ENCODE measurements at regions not wholly inside any gene's neighbourhood (a gene's known extent, or its start where the extent isn't known, plus 50 kb on each side); places are given as distances from the start of the nearest gene placed in this dataset.

GRCh38 chr4:14596437-14596836 is 405.8 kb upstream of the CPEB2 start:
- TF ChIP-seq SUZ12 (IDR thresholded peaks at IDR 0.05; ENCODE audit: extremely low read depth, insufficient read depth, insufficient read length) = no peak
- TF ChIP-seq YY1 (IDR thresholded peaks at IDR 0.05; ENCODE audit: insufficient read depth, insufficient read length) = no peak

Measured in NT2/D1 (cell line).